ENCODE measurements at regions not wholly inside any gene's neighbourhood (a gene's known extent, or its start where the extent isn't known, plus 50 kb on each side); places are given as distances from the start of the nearest gene placed in this dataset.

- DNase-seq (ENCODE audit: low read depth, low spot score), result no peak
- TF ChIP-seq CTCF (IDR thresholded peaks at IDR 0.05; ENCODE audit: low read depth, low read length), result no peak
- H3K4me3 ChIP-seq (ENCODE audit: low read depth, low read length), result no peak overlapping the region
- in situ Hi-C loops (cut with HindIII; ENCODE audit: low sequenced_read_pairs), result no loop called here
These were observed 301.1 kb upstream of the OR4E1 start for GRCh38 chr14:21974741-21975140.

- DNase-seq (ENCODE audit: low read depth, low spot score), result no peak
- TF ChIP-seq CTCF (IDR thresholded peaks at IDR 0.05; ENCODE audit: low read depth, low read length), result no peak
- no peak overlapping the region for H3K4me3 ChIP-seq (ENCODE audit: low read depth, low read length)
- in situ Hi-C loops (cut with HindIII; ENCODE audit: low sequenced_read_pairs), result no loop called here
These were observed 291.4 kb upstream of the OR4E1 start for GRCh38 chr14:21965042-21965441.

- in situ Hi-C loops (cut with HindIII; ENCODE audit: low sequenced_read_pairs), result no loop called here
- no peak for DNase-seq (ENCODE audit: low read depth, low spot score)
These were observed 290.6 kb upstream of the OR4E1 start for GRCh38 chr14:21964180-21964579.

GRCh38 chr14:21960636-21961035, 287.0 kb upstream of the OR4E1 start:
- H3K4me3 ChIP-seq (ENCODE audit: low read depth, low read length), result no peak overlapping the region
- no peak for DNase-seq (ENCODE audit: low read depth, low spot score)
- in situ Hi-C loops (cut with HindIII; ENCODE audit: low sequenced_read_pairs), result no loop called here
- TF ChIP-seq CTCF (IDR thresholded peaks at IDR 0.05; ENCODE audit: low read depth, low read length), result no peak

More at GRCh38 chr14:21964180-21964579, 290.6 kb upstream of the OR4E1 start:
- H3K4me3 ChIP-seq (ENCODE audit: low read depth, low read length), result no peak overlapping the region
- no peak for TF ChIP-seq CTCF (IDR thresholded peaks at IDR 0.05; ENCODE audit: low read depth, low read length)

- no peak for TF ChIP-seq CTCF (IDR thresholded peaks at IDR 0.05; ENCODE audit: low read depth, low read length)
- in situ Hi-C loops (cut with HindIII; ENCODE audit: low sequenced_read_pairs), result no loop called here
- no peak overlapping the region for H3K4me3 ChIP-seq (ENCODE audit: low read depth, low read length)
- no peak for DNase-seq (ENCODE audit: low read depth, low spot score)
These were observed 268.3 kb upstream of the OR4E1 start for GRCh38 chr14:21941885-21942284.

GRCh38 chr14:21940887-21941856, 267.6 kb upstream of the OR4E1 start:
- peak; percentile 46 for TF ChIP-seq CTCF (IDR thresholded peaks at IDR 0.05; ENCODE audit: low read depth, low read length)
- in situ Hi-C loops (cut with HindIII; ENCODE audit: low sequenced_read_pairs), result no loop called here
- peak; percentile 2 for DNase-seq (ENCODE audit: low read depth, low spot score)
- H3K4me3 ChIP-seq (ENCODE audit: low read depth, low read length), result no peak overlapping the region

Measured in astrocyte of the spinal cord (primary cell).